ENCODE measurements at regions not wholly inside any gene's neighbourhood (a gene's known extent, or its start where the extent isn't known, plus 50 kb on each side); places are given as distances from the start of the nearest gene placed in this dataset.

DNA sequence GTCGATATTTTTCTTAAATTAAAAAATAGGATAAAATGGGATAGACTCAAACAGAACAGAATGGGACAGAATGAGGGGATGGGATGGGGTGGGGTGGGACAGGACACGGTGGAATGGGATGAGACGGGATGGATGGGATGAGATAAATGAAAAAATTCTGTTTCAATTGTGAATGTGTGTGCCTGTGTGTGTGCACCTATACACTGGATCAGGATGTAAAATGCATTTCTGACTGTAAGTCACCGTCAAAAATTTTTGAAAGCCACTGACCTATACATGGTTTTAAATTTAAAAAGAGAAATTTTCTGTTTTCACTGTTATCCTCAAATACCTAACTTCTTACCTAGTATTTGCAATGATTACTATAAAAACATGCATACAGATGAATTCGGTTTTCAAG, 108.7 kb upstream of the UBE2E2 start:
- TF ChIP-seq CTCF (IDR thresholded peaks at IDR 0.05) (no peak), EP300 (IDR thresholded peaks at IDR 0.05) (no peak)

Measured in gastroesophageal sphincter (tissue), 3 donors.